Neural progenitor cell (in vitro differentiated cells): ENCODE measurements at regions not wholly inside any gene's neighbourhood (a gene's known extent, or its start where the extent isn't known, plus 50 kb on each side); places are given as distances from the start of the nearest gene placed in this dataset.

Experiments used
- DNase-seq: peaks from one replicate; pipeline ENCODE4 v3.0.0-alpha.2; 2016; ENCODE audit warnings: low spot score
- H2AFZ ChIP-seq: fragments of 200-600 bp; sonication (generic); replicated peaks from 2 replicates; pipeline ENCODE4 v1.6.1; 2016; ENCODE audit warnings: antibody characterized with exemption
- H3F3A ChIP-seq: fragments of 200-600 bp; sonication (generic); 2 replicates; pipeline ENCODE4 v1.6.1; 2016; ENCODE audit warnings: antibody characterized with exemption, low read depth
- H3K27ac ChIP-seq: fragments of 200-600 bp; sonication (generic); 2 replicates; pipeline ENCODE4 v1.5.1; 2016; ENCODE audit warnings: mild to moderate bottlenecking
- H3K27me3 ChIP-seq: fragments of 200-600 bp; sonication (generic); 2 replicates; pipeline ENCODE4 v1.6.1; 2016; ENCODE audit warnings: mild to moderate bottlenecking, moderate library complexity
- H3K36me3 ChIP-seq: fragments of 200-600 bp; sonication (generic); 2 replicates; pipeline ENCODE4 v1.5.1; 2016
- H3K4me1 ChIP-seq: fragments of 200-600 bp; sonication (generic); 2 replicates; pipeline ENCODE4 v1.6.1; 2016; ENCODE audit warnings: mixed run types
- H3K4me2 ChIP-seq: fragments of 200-600 bp; sonication (generic); 2 replicates; pipeline ENCODE4 v1.6.1; 2016
- H3K4me3 ChIP-seq: fragments of 200-600 bp; sonication (generic); 2 replicates; pipeline ENCODE4 v1.5.1; 2016
- H3K79me2 ChIP-seq: fragments of 200-600 bp; sonication (generic); 2 replicates; pipeline ENCODE4 v1.6.1; 2016; ENCODE audit warnings: low read depth
- H3K9ac ChIP-seq: fragments of 200-600 bp; sonication (generic); 2 replicates; pipeline ENCODE4 v1.6.1; 2016
- H3K9me3 ChIP-seq: fragments of 200-600 bp; sonication (generic); 2 replicates; pipeline ENCODE4 v1.5.1; 2016; ENCODE audit warnings: low read depth
- H4K20me1 ChIP-seq: fragments of 200-600 bp; sonication (generic); 2 replicates; pipeline ENCODE4 v1.6.1; 2016; ENCODE audit warnings: low read depth
- H3K27ac Mint-ChIP-seq: 3 replicates; pipeline ENCODE4 v1.8.0; 2021; ENCODE audit warnings: mixed read lengths
- H3K27me3 Mint-ChIP-seq: 2 replicates; pipeline ENCODE4 v1.8.0; 2022; ENCODE audit warnings: low read depth, mild to moderate bottlenecking, inconsistent platforms, moderate library complexity, mixed read lengths; ENCODE audit not compliant: insufficient read depth
- H3K36me3 Mint-ChIP-seq: 3 replicates; pipeline ENCODE4 v1.8.0; 2021; ENCODE audit warnings: mixed read lengths
- H3K4me1 Mint-ChIP-seq: 3 replicates; pipeline ENCODE4 v1.8.0; 2021; ENCODE audit warnings: mixed read lengths
- H3K4me3 Mint-ChIP-seq: 3 replicates; pipeline ENCODE4 v1.8.0; 2021; ENCODE audit warnings: mild to moderate bottlenecking, moderate library complexity, mixed read lengths
- H3K9me3 Mint-ChIP-seq: 3 replicates; pipeline ENCODE4 v1.8.0; 2020; ENCODE audit warnings: mixed read lengths
- CTCF ChIP-seq: fragments of 200-600 bp; sonication (generic); IDR thresholded peaks from 2 replicates; pipeline ENCODE4 v1.5.1; 2017; ENCODE audit warnings: antibody characterized with exemption, mild to moderate bottlenecking
- EZH2 ChIP-seq: fragments of 200-600 bp; sonication (generic); IDR thresholded peaks from 2 replicates; pipeline ENCODE4 v1.6.1; 2017; ENCODE audit warnings: antibody characterized with exemption, mild to moderate bottlenecking, moderate library complexity
- EZH2phosphoT487 ChIP-seq: fragments of 200-600 bp; sonication (generic); IDR thresholded peaks from 2 replicates; pipeline ENCODE4 v1.6.1; 2017; ENCODE audit warnings: antibody characterized with exemption

GRCh38 chr2:142199073-142199472, 68.3 kb upstream of the LRP1B start:
- Histone ChIP-seq H3K4me2 (no peak overlapping the region), H3K4me3 (no peak overlapping the region), H3K9me3 (no peaks in the 10 kb centered on the region), H3K79me2 (no peaks in the 10 kb centered on the region), H4K20me1 (no peaks in the 10 kb centered on the region), H3K27ac (no peak overlapping the region), H3K36me3 (no peaks in the 10 kb centered on the region), H3K4me1 (no peaks in the 10 kb centered on the region), H3K9ac (no peak overlapping the region), H3K27me3 (no peaks in the 10 kb centered on the region), H2AFZ (no peak overlapping the region), H3F3A (no peaks in the 10 kb centered on the region)
- Mint-ChIP-seq H3K36me3 (no peaks in the 10 kb centered on the region), H3K27me3 (peaks cover 2% of the 10 kb centered on the region), H3K4me1 (peaks cover 9% of the 10 kb centered on the region), H3K27ac (no peak overlapping the region), H3K9me3 (no peaks in the 10 kb centered on the region), H3K4me3 (no peak overlapping the region)
- DNase-seq = no peak
- TF ChIP-seq CTCF (no peak), EZH2 (no peak)

GRCh38 chr2:142190805-142191204, 60.0 kb upstream of the LRP1B start:
- Mint-ChIP-seq H3K27ac (no peak overlapping the region), H3K9me3 (no peaks in the 10 kb centered on the region), H3K27me3 (no peaks in the 10 kb centered on the region), H3K4me1 (no peaks in the 10 kb centered on the region), H3K36me3 (no peaks in the 10 kb centered on the region), H3K4me3 (no peak overlapping the region)
- no peaks in the 10 kb centered on the region for H3F3A ChIP-seq
- TF ChIP-seq EZH2phosphoT487 = no peak
- no peak for TF ChIP-seq EZH2
- no peak for TF ChIP-seq CTCF
- no peaks in the 10 kb centered on the region for H4K20me1 ChIP-seq
- no peak for DNase-seq
- H3K27me3 ChIP-seq = no peaks in the 10 kb centered on the region
- H3K27ac ChIP-seq = no peak overlapping the region
- H3K4me3 ChIP-seq = no peak overlapping the region
- H3K4me2 ChIP-seq = no peak overlapping the region
- H3K36me3 ChIP-seq = no peaks in the 10 kb centered on the region
- H2AFZ ChIP-seq = no peak overlapping the region
- H3K9me3 ChIP-seq = no peaks in the 10 kb centered on the region
- no peak overlapping the region for H3K9ac ChIP-seq
- H3K4me1 ChIP-seq = no peaks in the 10 kb centered on the region
- no peaks in the 10 kb centered on the region for H3K79me2 ChIP-seq

- no peaks in the 10 kb centered on the region for H3F3A ChIP-seq
- H3K9ac ChIP-seq = no peak overlapping the region
- H2AFZ ChIP-seq = no peak overlapping the region
- no peak overlapping the region for H3K4me3 ChIP-seq
- H3K27me3 ChIP-seq = no peaks in the 10 kb centered on the region
- H3K4me1 Mint-ChIP-seq = no peaks in the 10 kb centered on the region
- no peaks in the 10 kb centered on the region for H3K79me2 ChIP-seq
- H4K20me1 ChIP-seq = no peaks in the 10 kb centered on the region
- H3K4me3 Mint-ChIP-seq = no peak overlapping the region
- no peak overlapping the region for H3K27ac ChIP-seq
- no peak overlapping the region for H3K27ac Mint-ChIP-seq
- H3K27me3 Mint-ChIP-seq = no peaks in the 10 kb centered on the region
- H3K36me3 Mint-ChIP-seq = no peaks in the 10 kb centered on the region
- no peaks in the 10 kb centered on the region for H3K9me3 ChIP-seq
- no peak overlapping the region for H3K4me2 ChIP-seq
- no peaks in the 10 kb centered on the region for H3K4me1 ChIP-seq
- no peaks in the 10 kb centered on the region for H3K36me3 ChIP-seq
- DNase-seq = no peak
- H3K9me3 Mint-ChIP-seq = no peaks in the 10 kb centered on the region
- TF ChIP-seq EZH2 (no peak), EZH2phosphoT487 (no peak), CTCF (no peak)
Observed at GRCh38 chr2:142189501-142189900, 58.7 kb upstream of the LRP1B start.

GRCh38 chr2:142188562-142188961, 57.7 kb upstream of the LRP1B start:
- no peaks in the 10 kb centered on the region for H3K79me2 ChIP-seq

More at GRCh38 chr2:142188562-142188961, 57.7 kb upstream of the LRP1B start:
- Histone ChIP-seq H3K4me3 (no peak overlapping the region), H3K27ac (no peak overlapping the region), H3K27me3 (no peaks in the 10 kb centered on the region), H3K9me3 (no peaks in the 10 kb centered on the region), H4K20me1 (no peaks in the 10 kb centered on the region), H3K9ac (no peak overlapping the region), H3K4me1 (no peaks in the 10 kb centered on the region), H2AFZ (no peak overlapping the region), H3K36me3 (no peaks in the 10 kb centered on the region), H3F3A (no peaks in the 10 kb centered on the region), H3K4me2 (no peak overlapping the region)
- DNase-seq = no peak
- Mint-ChIP-seq H3K4me3 (no peak overlapping the region), H3K4me1 (no peaks in the 10 kb centered on the region), H3K36me3 (no peaks in the 10 kb centered on the region), H3K27me3 (no peaks in the 10 kb centered on the region), H3K27ac (no peak overlapping the region), H3K9me3 (no peaks in the 10 kb centered on the region)
- TF ChIP-seq EZH2phosphoT487 = no peak
- no peak for TF ChIP-seq EZH2
- TF ChIP-seq CTCF = no peak
